AG09309 (cell line): ENCODE measurements at regions not wholly inside any gene's neighbourhood (a gene's known extent, or its start where the extent isn't known, plus 50 kb on each side); places are given as distances from the start of the nearest gene placed in this dataset.

ENCODE experiments used
- DNase-seq: peaks from one replicate; pipeline ENCODE4 v3.0.0-alpha.2; 2010; ENCODE audit warnings: low read depth
- H3K4me3 ChIP-seq: 2 replicates; pipeline ENCODE4 v1.5.1; 2011; ENCODE audit warnings: mild to moderate bottlenecking, low read depth, low read length, moderate library complexity; ENCODE audit not compliant: control insufficient read depth
- CTCF ChIP-seq: IDR thresholded peaks from 2 replicates; pipeline ENCODE4 v1.5.1; 2011; ENCODE audit warnings: mild to moderate bottlenecking, low read depth, low read length, inconsistent platforms; ENCODE audit not compliant: insufficient read depth, control insufficient read depth; ENCODE audit errors: missing control alignments

- TF ChIP-seq CTCF: no peak
- no peak for DNase-seq
- H3K4me3 ChIP-seq: no peak overlapping the region
Measured at GRCh38 chr17:70955441-70955840, 786.1 kb downstream of the KCNJ2 start.

- no peak for TF ChIP-seq CTCF
- no peak overlapping the region for H3K4me3 ChIP-seq
- no peak for DNase-seq
Measured at GRCh38 chr17:70956726-70957125, 787.4 kb downstream of the KCNJ2 start.

GRCh38 chr17:70961341-70961740, 792.0 kb downstream of the KCNJ2 start:
- no peak overlapping the region for H3K4me3 ChIP-seq
- DNase-seq: no peak
- no peak for TF ChIP-seq CTCF

GRCh38 chr17:70968302-70968701, 799.0 kb downstream of the KCNJ2 start:
- no peak for TF ChIP-seq CTCF
- no peak overlapping the region for H3K4me3 ChIP-seq
- DNase-seq: no peak

- no peak for TF ChIP-seq CTCF
- H3K4me3 ChIP-seq: no peak overlapping the region
- DNase-seq: no peak
Measured at GRCh38 chr17:70969521-70970034, 800.2 kb downstream of the KCNJ2 start.

GRCh38 chr17:70976447-70976846, 807.1 kb downstream of the KCNJ2 start:
- H3K4me3 ChIP-seq: no peak overlapping the region
- no peak for TF ChIP-seq CTCF
- DNase-seq: no peak

- no peak for TF ChIP-seq CTCF
- no peak for DNase-seq
Measured at GRCh38 chr17:70984873-70985272, 815.5 kb downstream of the KCNJ2 start.

More at GRCh38 chr17:70984873-70985272, 815.5 kb downstream of the KCNJ2 start:
- H3K4me3 ChIP-seq: no peak overlapping the region
